A673 (cell line): ENCODE measurements at regions not wholly inside any gene's neighbourhood (a gene's known extent, or its start where the extent isn't known, plus 50 kb on each side); places are given as distances from the start of the nearest gene placed in this dataset.
"Not testable (repeated sequence)": the region's sequence is repeated elsewhere in the genome, so short reads cannot be mapped to it uniquely, and the experiment has no call there.

ENCODE experiments used
- EZH2 ChIP-seq: fragments of 200-600 bp; sonication (generic); IDR thresholded peaks from 2 replicates; pipeline ENCODE4 v1.6.1; 2017; ENCODE audit warnings: borderline replicate concordance, low read depth, mild to moderate bottlenecking, mixed read lengths, antibody characterized with exemption, low read length; ENCODE audit not compliant: poor library complexity, severe bottlenecking
- TF ChIP-seq, protein P1 (sequence below): fragments of 300-800, 200-600 bp; sonication (generic); conservative IDR thresholded peaks from 2 replicates; pipeline ENCODE4 v1.5.1; 2017; ENCODE audit warnings: low read depth, mild to moderate bottlenecking, antibody characterized with exemption, low read length, moderate library complexity, mixed read lengths

DNA sequence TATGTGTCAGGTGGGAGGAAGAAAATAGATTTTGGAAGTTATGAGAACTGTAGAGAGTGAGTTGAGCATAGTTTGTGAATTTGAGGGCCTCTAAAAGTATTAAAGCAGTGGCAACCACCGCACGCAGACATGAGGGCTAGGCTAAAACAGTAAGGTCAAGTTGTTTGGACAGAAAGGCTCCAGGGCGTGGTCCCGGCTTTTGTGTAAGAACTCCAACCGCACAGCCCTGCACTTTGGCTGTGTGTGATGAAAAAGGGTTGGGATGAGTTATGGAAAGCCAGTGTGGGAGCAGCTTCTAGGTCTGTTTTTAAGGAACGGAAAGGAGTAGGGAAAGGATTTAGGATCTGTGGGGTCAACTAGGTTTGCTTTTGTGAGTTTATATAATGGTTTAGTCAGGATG is 50.5 kb upstream of the SERPINE2 start:
- not testable (repeated sequence) for TF ChIP-seq EZH2
- TF ChIP-seq, protein P1, sequence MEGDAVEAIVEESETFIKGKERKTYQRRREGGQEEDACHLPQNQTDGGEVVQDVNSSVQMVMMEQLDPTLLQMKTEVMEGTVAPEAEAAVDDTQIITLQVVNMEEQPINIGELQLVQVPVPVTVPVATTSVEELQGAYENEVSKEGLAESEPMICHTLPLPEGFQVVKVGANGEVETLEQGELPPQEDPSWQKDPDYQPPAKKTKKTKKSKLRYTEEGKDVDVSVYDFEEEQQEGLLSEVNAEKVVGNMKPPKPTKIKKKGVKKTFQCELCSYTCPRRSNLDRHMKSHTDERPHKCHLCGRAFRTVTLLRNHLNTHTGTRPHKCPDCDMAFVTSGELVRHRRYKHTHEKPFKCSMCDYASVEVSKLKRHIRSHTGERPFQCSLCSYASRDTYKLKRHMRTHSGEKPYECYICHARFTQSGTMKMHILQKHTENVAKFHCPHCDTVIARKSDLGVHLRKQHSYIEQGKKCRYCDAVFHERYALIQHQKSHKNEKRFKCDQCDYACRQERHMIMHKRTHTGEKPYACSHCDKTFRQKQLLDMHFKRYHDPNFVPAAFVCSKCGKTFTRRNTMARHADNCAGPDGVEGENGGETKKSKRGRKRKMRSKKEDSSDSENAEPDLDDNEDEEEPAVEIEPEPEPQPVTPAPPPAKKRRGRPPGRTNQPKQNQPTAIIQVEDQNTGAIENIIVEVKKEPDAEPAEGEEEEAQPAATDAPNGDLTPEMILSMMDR = not testable (repeated sequence)
